Epithelial cell of proximal tubule (primary cell): ENCODE measurements at regions not wholly inside any gene's neighbourhood (a gene's known extent, or its start where the extent isn't known, plus 50 kb on each side); places are given as distances from the start of the nearest gene placed in this dataset.

ENCODE experiments used
- DNase-seq: peaks from one replicate; pipeline ENCODE4 v3.0.0-alpha.2; 2011; ENCODE audit warnings: low read depth
- H3K4me3 ChIP-seq: 2 replicates; pipeline ENCODE4 v1.5.1; 2011; ENCODE audit warnings: low read depth, mild to moderate bottlenecking, low read length
- CTCF ChIP-seq: conservative IDR thresholded peaks from 2 replicates; pipeline ENCODE4 v1.5.1; 2012; ENCODE audit warnings: low read depth, mild to moderate bottlenecking, low read length

GRCh38 chr1:56309065-56309464, 270.3 kb downstream of the PLPP3 start:
- TF ChIP-seq CTCF = no peak
- no peak for DNase-seq
- H3K4me3 ChIP-seq = no peak overlapping the region

GRCh38 chr1:56304975-56305374, 274.4 kb downstream of the PLPP3 start:
- no peak for TF ChIP-seq CTCF
- H3K4me3 ChIP-seq = no peak overlapping the region
- DNase-seq = no peak

GRCh38 chr1:56303805-56304204, 275.6 kb downstream of the PLPP3 start:
- no peak overlapping the region for H3K4me3 ChIP-seq
- TF ChIP-seq CTCF = no peak
- no peak for DNase-seq

GRCh38 chr1:56302878-56303277, 276.5 kb downstream of the PLPP3 start:
- TF ChIP-seq CTCF = no peak
- no peak for DNase-seq
- H3K4me3 ChIP-seq = no peak overlapping the region

- no peak for TF ChIP-seq CTCF
- no peak for DNase-seq
- H3K4me3 ChIP-seq = no peak overlapping the region
Measured at GRCh38 chr1:56301791-56302190, 277.6 kb downstream of the PLPP3 start.

- no peak overlapping the region for H3K4me3 ChIP-seq
- TF ChIP-seq CTCF = no peak
- DNase-seq = no peak
Measured at GRCh38 chr1:56300836-56301235, 278.5 kb downstream of the PLPP3 start.

- no peak for DNase-seq
Measured at GRCh38 chr1:56298866-56299265, 280.5 kb downstream of the PLPP3 start.

More at GRCh38 chr1:56298866-56299265, 280.5 kb downstream of the PLPP3 start:
- no peak for TF ChIP-seq CTCF
- no peak overlapping the region for H3K4me3 ChIP-seq
